PC-3 (cell line): ENCODE measurements at regions not wholly inside any gene's neighbourhood (a gene's known extent, or its start where the extent isn't known, plus 50 kb on each side); places are given as distances from the start of the nearest gene placed in this dataset.

Source experiments
- ATAC-seq: fragments of 200-7000 bp; cut with Tn5 transposase; 2 replicates; pipeline ENCODE4 v1.9.1; 2020; ENCODE audit warnings: mild to moderate bottlenecking, moderate library complexity
- BruUV-seq: library from RNA; stranded (reverse); fragments of 400-500 nt; replicated peaks from 2 replicates; lab custom pipeline; 2021; lab: Mats Ljungman, UMichigan
- CTCF ChIA-PET: fragments of 300-600 bp; sonication (Branson Sonifier 250); formaldehyde crosslinking; loops from one replicate; lab custom pipeline; 2022; ENCODE audit warnings: antibody characterized with exemption; lab: Charles Lee
- POLR2A ChIA-PET: fragments of 300-600 bp; sonication (Branson Sonifier 250); formaldehyde crosslinking; loops from one replicate; lab custom pipeline; 2022; ENCODE audit warnings: antibody characterized with exemption; ENCODE audit not compliant: unreplicated experiment; lab: Charles Lee
- DNase-seq: peaks from one replicate; pipeline ENCODE4 v3.0.0-alpha.2; 2015
- H2AFZ ChIP-seq: fragments of 300-600 bp; sonication (generic); 2 replicates; pipeline ENCODE4 v1.6.0; 2016; ENCODE audit warnings: antibody characterized with exemption, low read length
- H3F3A ChIP-seq: fragments of 300-600 bp; sonication (generic); one replicate; pipeline ENCODE4 v1.6.0; 2017; ENCODE audit warnings: antibody characterized with exemption, low read length, control low read depth, mild to moderate bottlenecking; ENCODE audit not compliant: unreplicated experiment
- H3K27ac ChIP-seq: fragments of 300-600 bp; sonication (generic); 2 replicates; pipeline ENCODE4 v1.5.1; 2016; ENCODE audit warnings: mild to moderate bottlenecking, low read length
- H3K27me3 ChIP-seq: fragments of 300-600 bp; sonication (generic); 2 replicates; pipeline ENCODE4 v1.6.1; 2016; ENCODE audit warnings: low read length, mixed read lengths
- H3K36me3 ChIP-seq: fragments of 300-600 bp; sonication (generic); 2 replicates; pipeline ENCODE4 v1.6.1; 2016; ENCODE audit warnings: low read depth, mixed run types, low read length, mixed read lengths
- H3K4me1 ChIP-seq: fragments of 300-600 bp; sonication (generic); 2 replicates; pipeline ENCODE4 v1.5.1; 2016; ENCODE audit warnings: low read length; ENCODE audit not compliant: insufficient read depth
- H3K4me2 ChIP-seq: fragments of 300-600 bp; sonication (generic); 2 replicates; pipeline ENCODE4 v1.6.0; 2016; ENCODE audit warnings: low read length
- H3K4me3 ChIP-seq: fragments of 300-600 bp; sonication (generic); 2 replicates; pipeline ENCODE4 v1.5.1; 2016; ENCODE audit warnings: mild to moderate bottlenecking, low read length, mixed read lengths
- H3K79me2 ChIP-seq: fragments of 300-600 bp; sonication (generic); 2 replicates; pipeline ENCODE4 v1.6.1; 2017; ENCODE audit warnings: low read length, mixed read lengths
- H3K9ac ChIP-seq: fragments of 300-600 bp; sonication (generic); 2 replicates; pipeline ENCODE4 v1.6.0; 2016; ENCODE audit warnings: mild to moderate bottlenecking, low read length
- H3K9me2 ChIP-seq: fragments of 300-600 bp; sonication (generic); replicated peaks from 2 replicates; pipeline ENCODE4 v1.6.1; 2016; ENCODE audit warnings: mixed run types, low read length, mixed read lengths
- H3K9me3 ChIP-seq: fragments of 300-600 bp; sonication (generic); 2 replicates; pipeline ENCODE4 v1.6.1; 2016; ENCODE audit warnings: low read length, mixed read lengths
- H4K20me1 ChIP-seq: fragments of 300-600 bp; sonication (generic); 2 replicates; pipeline ENCODE4 v1.6.1; 2016; ENCODE audit warnings: low read length, mixed read lengths
- CTCF ChIP-seq: fragments of 300-600 bp; sonication (generic); conservative IDR thresholded peaks from 2 replicates; pipeline ENCODE4 v1.5.1; 2017; ENCODE audit warnings: antibody characterized with exemption, low read depth, mild to moderate bottlenecking, low read length
- EZH2 ChIP-seq: fragments of 300-600 bp; sonication (generic); IDR thresholded peaks from one replicate; pipeline ENCODE4 v1.6.1; 2017; ENCODE audit warnings: antibody characterized with exemption, mild to moderate bottlenecking, low read length; ENCODE audit not compliant: unreplicated experiment
- EZH2phosphoT487 ChIP-seq: fragments of 300-600 bp; sonication (generic); IDR thresholded peaks from 2 replicates; pipeline ENCODE4 v1.6.1; 2018; ENCODE audit warnings: mild to moderate bottlenecking, antibody characterized with exemption, low read length, borderline replicate concordance
- intact Hi-C: fragments of 100-400 bp; cut with micrococcal nuclease; formaldehyde crosslinking; loops from 2 replicates; pipeline ENCODE4 v1.9.0; 2023

DNA sequence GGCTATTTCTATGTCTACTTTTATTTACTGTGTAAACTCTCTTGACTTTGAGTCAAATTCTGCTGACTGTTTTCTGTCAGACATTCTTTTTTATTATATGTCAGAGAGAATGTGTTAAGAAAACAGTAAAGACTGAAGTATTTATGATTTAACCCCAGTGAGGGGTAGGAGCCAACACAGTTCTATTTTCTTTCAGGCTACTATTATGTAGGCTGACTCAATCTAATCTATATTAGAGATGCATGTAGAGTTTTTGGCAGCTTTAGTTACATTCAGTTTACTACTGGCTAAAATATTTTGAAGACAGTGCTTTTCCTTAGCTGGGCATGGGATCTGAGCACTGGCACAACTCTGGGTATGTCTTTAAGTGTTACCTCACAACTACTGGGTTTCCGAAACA, 1108.0 kb downstream of the CDH11 start:
- Histone ChIP-seq H3K9ac (no peak overlapping the region), H3K27me3 (peaks cover 84% of the 10 kb centered on the region), H2AFZ (no peak overlapping the region), H3K9me3 (no peaks in the 10 kb centered on the region), H3K27ac (no peak overlapping the region), H4K20me1 (no peaks in the 10 kb centered on the region), H3K4me3 (no peak overlapping the region), H3K4me2 (no peak overlapping the region), H3K4me1 (no peaks in the 10 kb centered on the region), H3K36me3 (no peaks in the 10 kb centered on the region), H3K79me2 (no peaks in the 10 kb centered on the region), H3F3A (no peaks in the 10 kb centered on the region), H3K9me2 (no peaks in the 10 kb centered on the region)
- ChIA-PET CTCF (no interaction called here), POLR2A (no interaction called here)
- intact Hi-C loops = no loop called here
- no TSS peak for BruUV-seq
- DNase-seq (no peak), ATAC-seq (no peak)
- TF ChIP-seq EZH2phosphoT487 (no peak), EZH2 (no peak), CTCF (no peak)

GRCh38 chr16:64012166-64012565, 1109.7 kb downstream of the CDH11 start:
- no peak overlapping the region for H3K27ac ChIP-seq
- BruUV-seq = no TSS peak
- H3K79me2 ChIP-seq = no peaks in the 10 kb centered on the region
- no peak overlapping the region for H3K4me2 ChIP-seq
- H4K20me1 ChIP-seq = no peaks in the 10 kb centered on the region
- H2AFZ ChIP-seq = no peak overlapping the region
- no peak overlapping the region for H3K9ac ChIP-seq
- ATAC-seq (no peak), DNase-seq (no peak)
- no peak overlapping the region for H3K4me3 ChIP-seq
- H3K36me3 ChIP-seq = no peaks in the 10 kb centered on the region
- H3K4me1 ChIP-seq = no peaks in the 10 kb centered on the region
- H3F3A ChIP-seq = no peaks in the 10 kb centered on the region
- intact Hi-C loops = no loop called here
- POLR2A ChIA-PET = no interaction called here
- H3K27me3 ChIP-seq = peaks cover 75% of the 10 kb centered on the region
- no peaks in the 10 kb centered on the region for H3K9me2 ChIP-seq
- CTCF ChIA-PET = interaction anchor here (0.6 kb wide), 1 partner anchor 329 kb away, joined by 3 read pairs; no protein-coding TSS in a partner anchor
- TF ChIP-seq EZH2phosphoT487 = no peak
- no peak for TF ChIP-seq EZH2
- TF ChIP-seq CTCF = no peak
- H3K9me3 ChIP-seq = no peaks in the 10 kb centered on the region

GRCh38 chr16:64011650-64012049, 1110.2 kb downstream of the CDH11 start:
- no peaks in the 10 kb centered on the region for H4K20me1 ChIP-seq
- no peak overlapping the region for H3K9ac ChIP-seq
- no peaks in the 10 kb centered on the region for H3K36me3 ChIP-seq
- peaks cover 70% of the 10 kb centered on the region for H3K27me3 ChIP-seq
- BruUV-seq = no TSS peak
- no peak overlapping the region for H3K4me3 ChIP-seq
- no peak overlapping the region for H2AFZ ChIP-seq
- DNase-seq (no peak), ATAC-seq (no peak)
- no peaks in the 10 kb centered on the region for H3K4me1 ChIP-seq
- TF ChIP-seq EZH2 (no peak), EZH2phosphoT487 (no peak), CTCF (no peak)
- no peak overlapping the region for H3K4me2 ChIP-seq
- H3F3A ChIP-seq = no peaks in the 10 kb centered on the region
- intact Hi-C loops = no loop called here
- H3K79me2 ChIP-seq = no peaks in the 10 kb centered on the region
- no peaks in the 10 kb centered on the region for H3K9me2 ChIP-seq
- ChIA-PET POLR2A (no interaction called here), CTCF (no interaction called here)
- no peak overlapping the region for H3K27ac ChIP-seq
- H3K9me3 ChIP-seq = no peaks in the 10 kb centered on the region
